ENCODE measurements at regions not wholly inside any gene's neighbourhood (a gene's known extent, or its start where the extent isn't known, plus 50 kb on each side); places are given as distances from the start of the nearest gene placed in this dataset.

DNA sequence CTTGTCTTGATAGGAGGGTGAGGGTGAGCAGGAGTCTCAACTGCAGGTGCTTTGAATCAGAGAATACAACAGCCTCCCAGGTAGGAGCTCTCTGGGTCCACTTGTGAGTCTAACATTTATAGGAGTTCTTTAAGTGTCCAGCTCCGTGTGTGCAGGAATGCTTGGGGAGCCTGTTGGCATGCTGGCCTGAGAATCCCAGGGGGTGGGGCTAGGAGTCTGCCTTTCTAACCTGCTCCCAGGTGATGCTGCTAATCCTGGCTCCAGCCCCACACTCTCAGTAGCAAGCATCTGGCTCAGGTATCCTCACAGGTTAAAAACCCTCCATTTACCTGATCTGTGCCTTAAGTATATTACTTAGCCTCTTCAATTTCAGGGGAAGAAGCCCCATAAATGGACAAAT is 368.9 kb downstream of the RBM26 start:
- TF ChIP-seq, protein P1, sequence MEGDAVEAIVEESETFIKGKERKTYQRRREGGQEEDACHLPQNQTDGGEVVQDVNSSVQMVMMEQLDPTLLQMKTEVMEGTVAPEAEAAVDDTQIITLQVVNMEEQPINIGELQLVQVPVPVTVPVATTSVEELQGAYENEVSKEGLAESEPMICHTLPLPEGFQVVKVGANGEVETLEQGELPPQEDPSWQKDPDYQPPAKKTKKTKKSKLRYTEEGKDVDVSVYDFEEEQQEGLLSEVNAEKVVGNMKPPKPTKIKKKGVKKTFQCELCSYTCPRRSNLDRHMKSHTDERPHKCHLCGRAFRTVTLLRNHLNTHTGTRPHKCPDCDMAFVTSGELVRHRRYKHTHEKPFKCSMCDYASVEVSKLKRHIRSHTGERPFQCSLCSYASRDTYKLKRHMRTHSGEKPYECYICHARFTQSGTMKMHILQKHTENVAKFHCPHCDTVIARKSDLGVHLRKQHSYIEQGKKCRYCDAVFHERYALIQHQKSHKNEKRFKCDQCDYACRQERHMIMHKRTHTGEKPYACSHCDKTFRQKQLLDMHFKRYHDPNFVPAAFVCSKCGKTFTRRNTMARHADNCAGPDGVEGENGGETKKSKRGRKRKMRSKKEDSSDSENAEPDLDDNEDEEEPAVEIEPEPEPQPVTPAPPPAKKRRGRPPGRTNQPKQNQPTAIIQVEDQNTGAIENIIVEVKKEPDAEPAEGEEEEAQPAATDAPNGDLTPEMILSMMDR (IDR thresholded peaks at IDR 0.05): no peak
- no peak overlapping the region for H3K4me3 ChIP-seq
- H3K4me1 ChIP-seq: no peaks in the 10 kb centered on the region
- no peak for ATAC-seq
- H3K27ac ChIP-seq: no peak overlapping the region
- no peak for DNase-seq
- H3K36me3 ChIP-seq: no peaks in the 10 kb centered on the region
- no peaks in the 10 kb centered on the region for H3K9me3 ChIP-seq
- 28 to 31% methylated on average over 1 of the region's 1 CpG for WGBS, 2 donors
- intact Hi-C loops (cut with DNase I): no loop called here
- peaks cover 0 to 3% (median 0%) of the 10 kb centered on the region in 7 donors for H3K27me3 ChIP-seq

DNA sequence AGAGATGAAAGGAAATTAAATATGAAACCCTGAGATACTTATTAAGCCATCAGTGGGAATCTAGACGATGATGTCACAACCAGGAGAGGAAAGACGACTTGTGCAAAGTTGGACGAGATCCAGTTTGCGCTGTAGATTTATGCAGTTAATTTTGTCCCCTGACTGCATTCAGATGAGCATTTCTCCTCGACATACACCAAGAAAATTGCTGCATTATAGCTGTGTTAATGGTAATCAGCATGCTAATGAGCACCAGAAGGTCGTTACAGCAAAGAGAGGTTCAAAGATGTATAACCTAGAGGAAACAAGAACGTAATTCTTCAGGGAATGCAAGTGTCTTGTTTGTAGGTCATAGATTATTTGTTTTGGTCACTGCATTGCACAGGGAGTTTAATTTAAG is 371.7 kb downstream of the RBM26 start:
- WGBS, 2 donors: 62 to 67% methylated on average over 7 of the region's 7 CpGs
- Histone ChIP-seq H3K9me3 (no peaks in the 10 kb centered on the region), H3K36me3 (no peaks in the 10 kb centered on the region), H3K4me1 (no peaks in the 10 kb centered on the region), H3K4me3 (no peak overlapping the region), H3K27me3 (peaks cover 0 to 9% (median 0%) of the 10 kb centered on the region in 7 donors), H3K27ac (no peak overlapping the region)
- ATAC-seq (no peak), DNase-seq (no peak)
- intact Hi-C loops (cut with DNase I): no loop called here
- TF ChIP-seq, protein P1 (IDR thresholded peaks at IDR 0.05): no peak

DNA sequence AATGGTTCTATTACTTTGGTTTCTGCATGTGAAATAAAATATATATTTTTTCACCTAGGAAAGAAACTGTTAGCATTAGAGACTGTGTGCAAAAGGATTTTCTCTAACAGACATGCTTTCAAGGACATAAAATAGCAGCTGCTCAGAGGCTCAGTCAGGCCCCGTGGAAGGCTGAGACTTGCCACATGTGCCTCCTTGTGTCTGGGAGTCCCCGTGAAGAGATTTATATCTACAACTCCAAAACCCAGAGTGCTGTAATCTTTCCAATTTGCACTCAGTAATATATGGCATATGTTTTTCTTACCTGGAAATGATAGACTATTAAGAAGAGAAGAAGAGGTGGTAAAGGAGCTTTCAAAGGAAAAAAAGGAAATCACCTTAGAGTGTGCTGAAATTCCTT is 371.6 kb upstream of the OBI1 start:
- TF ChIP-seq, protein P1 (IDR thresholded peaks at IDR 0.05): no peak
- Histone ChIP-seq H3K27ac (no peak overlapping the region), H3K27me3 (peaks cover 0 to 9% (median 0%) of the 10 kb centered on the region in 7 donors), H3K9me3 (no peaks in the 10 kb centered on the region), H3K36me3 (no peaks in the 10 kb centered on the region), H3K4me3 (no peak overlapping the region), H3K4me1 (no peaks in the 10 kb centered on the region)
- 53 to 57% methylated on average over 2 of the region's 2 CpGs for WGBS, 2 donors
- ATAC-seq (no peak), DNase-seq (no peak)
- intact Hi-C loops (cut with DNase I): no loop called here

DNA sequence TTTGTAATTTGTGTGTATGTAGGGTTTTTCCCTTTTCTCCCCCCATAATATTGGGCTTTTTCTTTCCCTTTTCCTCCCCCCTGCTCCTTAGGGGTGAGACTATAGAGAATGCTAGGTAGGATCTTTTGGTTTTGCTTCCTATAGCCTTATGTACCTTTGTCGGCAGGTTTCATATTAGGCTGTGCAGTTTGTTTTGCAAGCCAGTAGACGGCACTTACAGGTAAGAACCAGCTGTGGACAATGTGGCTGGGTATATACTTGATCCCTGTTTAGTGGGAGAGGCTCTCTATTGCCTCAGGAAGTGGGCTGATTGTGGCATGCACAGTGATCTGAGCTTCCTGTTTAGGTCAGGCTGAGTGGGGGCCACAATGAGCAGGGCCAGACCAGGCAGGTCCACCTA is 359.2 kb upstream of the OBI1 start:
- ATAC-seq (no peak), DNase-seq (no peak)
- peaks cover 0 to 60% (median 10%) of the 10 kb centered on the region in 11 donors for H3K9me3 ChIP-seq
- no peaks in the 10 kb centered on the region for H3K36me3 ChIP-seq
- 96 to 97% methylated on average over 2 of the region's 2 CpGs for WGBS, 2 donors
- intact Hi-C loops (cut with DNase I): no loop called here
- TF ChIP-seq, protein P1 (IDR thresholded peaks at IDR 0.05): no peak
- H3K4me3 ChIP-seq: no peak overlapping the region
- no peaks in the 10 kb centered on the region for H3K4me1 ChIP-seq
- H3K27me3 ChIP-seq: no peaks in the 10 kb centered on the region
- H3K27ac ChIP-seq: no peak overlapping the region
